Stimulated activated CD4-positive, alpha-beta T cell treated with anti-CD3 and anti-CD28 coated beads, TNF-alpha, amount 100 ng/mL, for 24 hours (primary cell): ENCODE measurements at regions not wholly inside any gene's neighbourhood (a gene's known extent, or its start where the extent isn't known, plus 50 kb on each side); places are given as distances from the start of the nearest gene placed in this dataset.

ENCODE experiments used
- DNase-seq, 3 experiments: peaks; one replicate each; pipeline ENCODE4 v3.0.0-alpha.2; 2020; ENCODE audit warnings: low read depth in 3 of 3

DNA sequence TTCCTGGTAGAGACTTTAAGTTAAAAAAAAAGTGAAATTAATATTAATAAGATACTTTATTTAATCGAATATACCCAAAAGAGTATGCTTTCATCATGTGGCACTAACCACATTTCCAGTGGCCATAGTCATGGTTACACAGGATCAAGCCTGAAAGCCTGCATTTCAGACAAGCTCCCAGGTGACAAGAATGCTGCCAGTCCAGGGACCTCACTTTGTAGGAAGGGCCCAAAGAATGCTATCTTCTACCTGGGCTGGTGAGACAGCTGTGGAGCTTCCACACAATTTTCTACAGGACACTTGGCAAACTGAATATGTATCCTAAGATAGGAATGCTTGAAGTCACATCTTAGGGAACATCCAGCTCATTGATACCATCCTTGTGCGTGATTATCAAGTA is 203.8 kb downstream of the AUH start:
- no peak for DNase-seq

DNA sequence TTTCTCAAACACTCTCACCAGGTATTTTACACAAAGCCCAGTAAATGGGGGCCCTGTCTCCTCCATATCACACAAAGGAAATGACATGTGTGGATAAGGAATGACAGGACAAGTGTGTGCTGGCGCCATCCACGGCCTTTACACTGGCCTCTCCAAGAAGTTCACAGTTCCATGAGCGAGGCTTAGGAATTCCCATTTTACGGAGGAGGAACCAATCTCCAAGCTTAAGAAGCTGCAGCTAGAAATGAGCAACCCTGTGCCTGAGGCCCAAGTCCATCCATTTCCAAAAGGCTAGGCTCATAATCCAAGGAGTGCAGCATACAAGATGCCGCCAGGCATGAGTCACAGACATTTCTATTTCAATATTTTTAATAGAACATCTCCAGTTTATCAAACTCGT is 203.4 kb downstream of the AUH start:
- DNase-seq, result no peak

DNA sequence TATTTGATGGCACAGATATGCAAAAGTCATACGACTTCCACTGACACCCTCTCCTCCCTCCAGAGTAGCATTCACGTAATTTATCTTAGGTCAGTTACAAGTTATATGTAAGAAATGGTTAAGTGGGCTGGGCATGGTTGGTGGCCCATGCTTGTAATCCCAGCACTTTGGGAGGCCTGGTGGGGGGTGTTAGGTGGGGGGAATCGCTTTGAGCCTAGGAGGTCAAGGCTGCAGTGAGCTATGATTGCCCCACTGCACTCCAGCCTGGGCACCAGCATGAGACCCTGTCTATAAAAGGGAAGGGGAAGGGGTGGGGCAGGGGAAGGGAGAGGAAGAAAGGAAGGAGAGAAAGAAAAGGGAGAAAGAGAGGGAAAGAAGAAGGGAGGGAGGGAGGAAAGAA is 202.8 kb downstream of the AUH start:
- no peak for DNase-seq

DNA sequence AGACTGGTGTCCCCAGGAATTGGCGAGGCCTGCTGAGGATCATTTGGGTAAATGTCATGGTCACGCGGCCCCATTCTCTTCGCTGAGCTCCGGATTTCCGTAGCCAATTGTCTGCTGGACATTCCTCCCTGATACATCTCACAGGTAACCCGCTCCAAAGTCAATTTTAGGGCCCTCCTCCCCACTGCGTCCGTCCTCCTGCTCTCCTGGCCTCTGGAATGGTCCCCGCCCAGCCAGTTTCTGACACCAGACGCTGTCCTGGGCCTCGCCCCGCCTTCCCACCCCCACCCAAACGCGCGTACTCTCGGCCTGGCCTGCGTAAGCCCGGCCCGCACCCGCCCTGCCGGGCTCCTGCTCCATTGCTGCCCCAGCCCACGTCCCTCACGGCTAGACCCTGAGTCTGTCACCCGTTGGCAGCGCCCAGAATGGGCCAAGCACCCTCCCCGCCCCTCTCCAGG is 202.0 kb downstream of the AUH start:
- no peak for DNase-seq

DNA sequence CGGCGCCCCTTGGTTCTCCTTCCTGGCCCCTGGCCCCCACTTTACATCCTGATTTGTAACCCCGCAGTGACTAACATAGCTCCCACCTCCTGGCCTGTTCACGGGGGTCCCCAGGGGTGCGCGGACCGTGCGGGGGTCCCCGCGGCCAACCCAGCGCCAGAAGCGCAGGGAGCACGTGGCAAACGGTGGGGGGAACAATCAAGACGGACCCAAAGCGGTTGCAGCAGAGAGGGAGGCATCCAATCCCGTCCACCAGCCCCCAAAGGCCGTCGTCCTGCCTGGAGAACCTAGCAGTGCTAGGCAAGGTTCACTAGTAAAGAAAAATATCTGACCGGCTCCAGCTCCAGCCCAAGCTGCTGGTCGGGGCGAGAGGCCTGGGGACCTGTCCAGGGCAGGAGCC is 201.5 kb downstream of the AUH start:
- DNase-seq, result no peak

DNA sequence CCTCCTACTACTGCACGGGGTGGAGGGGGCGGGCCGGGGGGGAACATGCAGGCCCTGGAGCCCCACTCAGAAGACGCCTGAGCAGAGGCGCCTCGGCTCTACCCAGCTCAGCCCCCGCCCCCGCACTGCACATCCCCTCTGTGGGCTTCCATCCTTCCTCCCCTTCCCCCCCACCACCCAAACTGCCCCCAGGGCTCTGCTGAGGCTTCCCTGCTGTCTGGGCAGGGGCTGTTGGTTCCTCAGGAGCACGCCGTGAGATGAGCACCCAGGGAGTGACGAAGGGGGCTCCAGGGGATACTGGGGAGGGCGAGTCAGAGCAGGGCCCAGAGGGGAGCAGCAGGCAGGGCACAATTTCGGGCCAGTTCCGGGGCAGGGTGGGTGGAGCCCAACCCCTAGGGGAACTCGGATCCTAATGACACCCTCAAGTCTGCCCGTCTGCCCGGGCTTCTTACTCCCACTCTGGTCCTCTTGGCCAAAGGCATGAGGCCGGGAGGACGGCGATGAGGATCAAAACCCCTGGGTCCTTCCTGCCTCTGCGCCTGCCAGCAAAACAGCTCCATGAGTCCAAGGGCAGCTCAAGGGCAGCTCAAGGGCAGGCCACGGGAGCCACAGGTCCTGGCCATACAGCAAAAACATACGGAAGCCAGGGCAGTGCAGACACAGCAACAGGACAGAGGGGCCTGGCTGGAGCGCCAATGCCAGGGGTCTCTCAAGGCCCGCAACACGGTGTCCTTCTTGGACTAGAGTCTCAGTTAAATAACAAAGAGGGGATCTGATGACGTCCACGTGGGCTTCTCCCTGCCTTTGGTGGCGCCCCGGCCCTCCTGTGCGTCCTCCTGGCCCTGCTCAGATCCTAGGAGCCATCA is 200.9 kb downstream of the AUH start:
- DNase-seq, result no peak

DNA sequence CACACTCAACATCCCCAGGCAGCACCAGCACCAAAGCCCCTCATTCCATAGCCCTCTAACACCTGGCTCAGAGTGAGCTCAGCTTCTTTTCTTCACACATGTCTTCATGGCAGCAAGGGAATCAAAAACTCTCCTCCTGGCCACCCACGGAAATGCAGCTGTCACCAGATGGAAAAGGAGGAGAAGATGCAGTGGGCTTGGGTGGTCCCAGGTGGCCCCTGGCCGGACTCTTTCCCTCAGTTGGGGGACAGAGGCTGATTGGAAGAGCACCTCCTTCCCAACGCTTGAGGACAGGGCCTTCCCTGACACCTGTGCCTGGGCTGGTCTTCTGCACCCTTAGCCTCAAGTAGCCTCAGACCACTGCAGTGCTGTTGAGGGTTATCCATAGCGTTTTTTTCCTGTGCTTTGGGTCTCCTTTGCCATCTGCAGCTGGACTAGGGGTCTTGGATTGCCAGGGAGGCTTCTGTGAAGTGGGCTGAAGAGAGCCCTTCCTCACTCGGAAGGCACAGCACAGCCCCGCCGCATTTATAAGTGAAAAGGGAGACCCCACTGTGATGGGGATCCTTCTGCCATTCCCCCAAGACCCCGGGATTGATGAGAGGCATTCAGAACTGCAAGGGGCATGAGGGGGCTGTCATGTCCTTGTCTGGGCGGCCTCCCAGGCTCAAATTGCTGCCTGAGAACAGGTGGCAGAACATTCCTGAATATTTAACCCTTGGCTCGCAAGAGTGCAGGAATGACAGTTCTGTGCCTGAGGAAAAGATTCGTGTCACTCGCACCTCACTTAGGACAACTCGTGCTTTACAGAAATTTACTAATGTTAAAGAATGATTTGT is 200.0 kb downstream of the AUH start:
- DNase-seq, result no peak

DNA sequence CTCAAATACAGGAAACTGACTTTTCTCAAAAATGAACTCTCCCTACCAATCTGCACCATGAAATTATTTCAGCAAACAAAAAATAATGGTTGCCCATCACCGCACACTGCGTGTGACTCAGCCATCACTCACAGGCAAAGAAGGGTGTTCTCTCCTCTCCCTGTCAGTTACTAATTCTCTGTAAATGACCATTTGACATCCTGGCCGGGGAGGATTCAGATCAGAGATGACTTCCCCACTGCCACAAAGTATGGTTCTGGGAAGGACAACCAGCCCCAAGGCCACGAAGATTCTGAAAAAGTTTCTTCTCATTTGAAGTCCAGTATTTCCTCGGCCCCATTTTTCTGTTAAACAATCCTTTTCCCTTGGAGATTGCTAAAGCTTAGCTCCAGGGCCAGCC is 199.4 kb downstream of the AUH start:
- peak in 1 of 3 experiments; percentile 33 for DNase-seq

DNA sequence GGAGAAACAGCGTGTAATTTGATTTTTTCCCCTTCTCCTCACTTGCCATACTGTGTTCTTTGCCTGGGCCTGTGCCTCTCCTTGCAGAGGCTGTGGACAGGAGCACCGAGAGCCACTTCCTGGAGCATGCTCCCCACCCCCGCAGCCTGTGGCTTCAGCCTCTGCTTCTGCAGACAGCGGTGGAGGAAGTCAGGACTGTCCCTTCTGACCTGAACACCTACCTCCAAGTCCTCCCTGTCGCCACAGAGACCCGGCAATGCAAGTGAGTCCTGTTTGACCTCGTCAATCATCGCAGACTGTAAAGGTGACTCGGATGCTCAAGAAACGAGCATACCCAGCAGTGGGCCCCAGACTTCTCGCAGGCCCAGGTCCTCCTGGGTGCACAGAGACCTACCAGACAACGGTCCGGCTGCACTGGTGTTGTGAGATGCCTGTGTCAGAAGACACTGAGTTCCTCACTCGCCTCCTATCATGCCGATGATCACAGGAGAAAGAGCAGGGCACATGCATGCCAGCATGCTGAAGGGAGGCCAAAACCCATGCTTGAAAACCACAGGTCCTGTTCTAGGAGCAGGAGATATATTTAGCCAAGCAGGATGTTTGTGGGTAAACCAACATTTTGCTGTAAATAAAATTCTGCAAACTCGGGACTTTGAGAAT is 198.8 kb downstream of the AUH start:
- DNase-seq, result peak in 1 of 3 experiments; percentile 68

DNA sequence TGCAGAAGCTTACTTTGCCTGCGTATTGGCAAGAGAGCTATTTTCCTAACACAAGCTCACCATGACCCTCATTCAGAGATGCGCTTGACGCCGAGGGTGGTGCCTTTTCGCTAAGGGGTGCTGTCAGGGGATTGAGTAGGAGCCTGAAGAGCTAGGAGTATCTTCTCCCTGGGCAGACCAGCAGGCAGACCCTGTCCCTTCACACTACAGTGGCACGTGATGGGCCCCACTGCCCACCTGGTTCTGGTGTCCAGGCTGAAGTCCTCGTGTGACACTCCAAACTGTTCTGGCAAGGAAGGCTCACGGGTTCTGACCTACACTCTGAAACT is 198.3 kb downstream of the AUH start:
- no peak for DNase-seq

DNA sequence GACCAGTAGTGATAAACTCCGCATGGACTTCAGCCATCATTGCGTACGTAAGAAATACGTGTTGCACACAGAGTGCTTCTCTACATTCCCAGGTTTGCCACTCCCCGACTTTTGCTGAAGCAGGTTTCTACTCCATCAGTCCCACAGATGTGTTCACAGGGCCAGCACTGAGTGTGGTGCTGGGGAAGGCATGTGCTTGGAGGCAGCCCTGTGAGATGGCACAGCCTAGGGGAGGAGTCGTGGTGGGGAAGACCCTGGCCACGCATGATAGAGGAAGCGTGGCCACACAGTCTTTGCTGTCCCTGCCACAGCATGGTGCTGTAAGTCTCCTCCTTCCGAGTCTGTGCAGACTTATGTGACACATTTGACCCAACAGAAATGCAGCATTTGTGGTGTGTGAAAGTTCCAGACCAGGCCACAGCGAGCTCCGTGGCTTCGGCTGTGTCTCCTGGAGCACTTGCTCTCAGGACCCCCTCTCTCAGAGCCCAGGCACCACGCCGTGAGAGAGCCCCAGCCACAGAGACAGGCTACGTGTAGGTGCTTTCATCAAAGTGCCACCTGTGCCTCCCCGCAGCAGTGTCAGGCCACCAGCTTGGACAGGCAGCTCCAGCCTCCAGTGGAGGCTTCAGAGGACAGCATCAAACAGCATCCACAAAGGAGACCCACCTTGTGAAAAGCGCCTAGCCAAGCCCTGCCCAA is 197.8 kb downstream of the AUH start:
- no peak for DNase-seq
